ENCODE measurements at regions not wholly inside any gene's neighbourhood (a gene's known extent, or its start where the extent isn't known, plus 50 kb on each side); places are given as distances from the start of the nearest gene placed in this dataset.
"Not testable (repeated sequence)": the region's sequence is repeated elsewhere in the genome, so short reads cannot be mapped to it uniquely, and the experiment has no call there.

- peak; percentile 30 for DNase-seq (ENCODE audit: low spot score)
- FAIRE-seq, result not testable (repeated sequence)
These were observed 58.6 kb upstream of the TARP start for GRCh38 chr7:38331853-38332595.

- DNase-seq (ENCODE audit: low spot score) (no peak), FAIRE-seq (no peak)
These were observed 57.6 kb upstream of the TARP start for GRCh38 chr7:38330861-38331621.

GRCh38 chr7:38330039-38330438 is 56.6 kb upstream of the TARP start:
- FAIRE-seq (no peak), DNase-seq (ENCODE audit: low spot score) (no peak)

- FAIRE-seq, result peak; percentile 27
- no peak for DNase-seq (ENCODE audit: low spot score)
These were observed 55.9 kb upstream of the TARP start for GRCh38 chr7:38329340-38329739.

- no peak for FAIRE-seq
- no peak for DNase-seq (ENCODE audit: low spot score)
These were observed 55.4 kb upstream of the TARP start for GRCh38 chr7:38328814-38329213.

- no peak for FAIRE-seq
- no peak for DNase-seq (ENCODE audit: low spot score)
These were observed 54.2 kb upstream of the TARP start for GRCh38 chr7:38327637-38328036.

All from urothelium cell line (cell line).